Loucy (cell line): ENCODE measurements at regions not wholly inside any gene's neighbourhood (a gene's known extent, or its start where the extent isn't known, plus 50 kb on each side); places are given as distances from the start of the nearest gene placed in this dataset.

ENCODE experiments used
- H2AFZ ChIP-seq: fragments of 200-600 bp; sonication (generic); 2 replicates; pipeline ENCODE4 v1.6.0; 2016; ENCODE audit warnings: antibody characterized with exemption, mild to moderate bottlenecking, low read length, moderate library complexity
- H3F3A ChIP-seq: fragments of 200-600 bp; 2 replicates; pipeline ENCODE4 v1.6.0; 2016; ENCODE audit warnings: antibody characterized with exemption, low read depth, mild to moderate bottlenecking
- H3K27me3 ChIP-seq: fragments of 200-600 bp; sonication (generic); 2 replicates; pipeline ENCODE4 v1.6.1; 2014; ENCODE audit warnings: low read length, mild to moderate bottlenecking; ENCODE audit not compliant: insufficient read depth, poor library complexity, severe bottlenecking
- H3K36me3 ChIP-seq: fragments of 200-600 bp; sonication (generic); 2 replicates; pipeline ENCODE4 v1.6.1; 2016; ENCODE audit warnings: low read length; ENCODE audit not compliant: insufficient read depth
- H3K4me1 ChIP-seq: fragments of 200-600 bp; sonication (generic); 2 replicates; pipeline ENCODE4 v1.5.1; 2014; ENCODE audit warnings: low read length, mild to moderate bottlenecking; ENCODE audit not compliant: insufficient read depth, poor library complexity, severe bottlenecking
- H3K4me2 ChIP-seq: fragments of 200-600 bp; sonication (generic); 2 replicates; pipeline ENCODE4 v1.6.0; 2014; ENCODE audit warnings: antibody characterized with exemption, low read length, low read depth, mild to moderate bottlenecking; ENCODE audit not compliant: poor library complexity, severe bottlenecking
- H3K4me3 ChIP-seq: fragments of 200-600 bp; sonication (generic); 2 replicates; pipeline ENCODE4 v1.5.1; 2014; ENCODE audit warnings: low read length, mild to moderate bottlenecking, mixed read lengths; ENCODE audit not compliant: poor library complexity, severe bottlenecking
- H3K79me2 ChIP-seq: fragments of 200-600 bp; sonication (generic); 2 replicates; pipeline ENCODE4 v1.6.1; 2014; ENCODE audit warnings: low read length; ENCODE audit not compliant: insufficient read depth
- H3K9ac ChIP-seq: fragments of 200-600 bp; sonication (generic); 2 replicates; pipeline ENCODE4 v1.6.0; 2014; ENCODE audit warnings: mild to moderate bottlenecking, low read depth, low read length, moderate library complexity; ENCODE audit not compliant: poor library complexity, severe bottlenecking
- H3K9me2 ChIP-seq: fragments of 200-600 bp; sonication (generic); replicated peaks from 2 replicates; pipeline ENCODE4 v1.6.1; 2016; ENCODE audit warnings: low read depth, low read length, mixed read lengths
- H3K9me3 ChIP-seq: fragments of 200-600 bp; sonication (generic); 2 replicates; pipeline ENCODE4 v1.6.1; 2014; ENCODE audit warnings: mild to moderate bottlenecking, antibody characterized with exemption, low read length, low read depth; ENCODE audit not compliant: insufficient read depth
- H4K20me1 ChIP-seq: fragments of 200-600 bp; sonication (generic); 2 replicates; pipeline ENCODE4 v1.6.0; 2014; ENCODE audit warnings: antibody characterized with exemption, low read length, mild to moderate bottlenecking; ENCODE audit not compliant: insufficient read depth, poor library complexity, severe bottlenecking
- CTCF ChIP-seq: fragments of 200-600 bp; sonication (generic); conservative IDR thresholded peaks from 2 replicates; pipeline ENCODE4 v1.5.1; 2014; ENCODE audit warnings: mild to moderate bottlenecking, antibody characterized with exemption, low read length
- EZH2phosphoT487 ChIP-seq: fragments of 200-600 bp; IDR thresholded peaks from 2 replicates; pipeline ENCODE4 v1.6.1; 2018; ENCODE audit warnings: antibody characterized with exemption, mild to moderate bottlenecking, moderate library complexity, borderline replicate concordance

- H3K4me3 ChIP-seq: no peak overlapping the region
- TF ChIP-seq CTCF (no peak), EZH2phosphoT487 (no peak)
- H4K20me1 ChIP-seq: no peaks in the 10 kb centered on the region
- no peak overlapping the region for H2AFZ ChIP-seq
- H3K9me2 ChIP-seq: no peaks in the 10 kb centered on the region
- no peaks in the 10 kb centered on the region for H3K27me3 ChIP-seq
- no peak overlapping the region for H3K9ac ChIP-seq
- H3K4me2 ChIP-seq: no peak overlapping the region
- no peaks in the 10 kb centered on the region for H3K36me3 ChIP-seq
- no peaks in the 10 kb centered on the region for H3K79me2 ChIP-seq
- no peaks in the 10 kb centered on the region for H3K9me3 ChIP-seq
- no peaks in the 10 kb centered on the region for H3K4me1 ChIP-seq
- no peaks in the 10 kb centered on the region for H3F3A ChIP-seq
These were observed 534.1 kb upstream of the CDH6 start for GRCh38 chr5:30659417-30659816.

- Histone ChIP-seq H3K4me3 (no peak overlapping the region), H3K4me1 (no peaks in the 10 kb centered on the region), H3K9ac (no peak overlapping the region), H4K20me1 (no peaks in the 10 kb centered on the region), H2AFZ (no peak overlapping the region), H3K79me2 (no peaks in the 10 kb centered on the region), H3K9me2 (no peaks in the 10 kb centered on the region; the same call in 1 of the 2 replicates), H3F3A (no peaks in the 10 kb centered on the region), H3K27me3 (no peaks in the 10 kb centered on the region), H3K36me3 (no peaks in the 10 kb centered on the region), H3K9me3 (no peaks in the 10 kb centered on the region), H3K4me2 (no peak overlapping the region)
- TF ChIP-seq EZH2phosphoT487 (no peak), CTCF (peak; percentile 15; the same call in 1 of the 2 replicates)
These were observed 543.2 kb upstream of the CDH6 start for GRCh38 chr5:30650311-30650710.

GRCh38 chr5:30638899-30639298, 554.6 kb upstream of the CDH6 start:
- H3K27me3 ChIP-seq: no peaks in the 10 kb centered on the region
- no peaks in the 10 kb centered on the region for H3K9me3 ChIP-seq
- no peaks in the 10 kb centered on the region for H3F3A ChIP-seq
- H3K4me1 ChIP-seq: no peaks in the 10 kb centered on the region
- no peaks in the 10 kb centered on the region for H4K20me1 ChIP-seq
- no peak overlapping the region for H3K9ac ChIP-seq
- no peaks in the 10 kb centered on the region for H3K36me3 ChIP-seq
- H2AFZ ChIP-seq: no peak overlapping the region
- no peaks in the 10 kb centered on the region for H3K79me2 ChIP-seq
- H3K9me2 ChIP-seq: no peaks in the 10 kb centered on the region
- TF ChIP-seq CTCF (no peak), EZH2phosphoT487 (no peak)
- H3K4me2 ChIP-seq: no peak overlapping the region
- H3K4me3 ChIP-seq: no peak overlapping the region
